ENCODE measurements at regions not wholly inside any gene's neighbourhood (a gene's known extent, or its start where the extent isn't known, plus 50 kb on each side); places are given as distances from the start of the nearest gene placed in this dataset.

- TF ChIP-seq, protein P1, sequence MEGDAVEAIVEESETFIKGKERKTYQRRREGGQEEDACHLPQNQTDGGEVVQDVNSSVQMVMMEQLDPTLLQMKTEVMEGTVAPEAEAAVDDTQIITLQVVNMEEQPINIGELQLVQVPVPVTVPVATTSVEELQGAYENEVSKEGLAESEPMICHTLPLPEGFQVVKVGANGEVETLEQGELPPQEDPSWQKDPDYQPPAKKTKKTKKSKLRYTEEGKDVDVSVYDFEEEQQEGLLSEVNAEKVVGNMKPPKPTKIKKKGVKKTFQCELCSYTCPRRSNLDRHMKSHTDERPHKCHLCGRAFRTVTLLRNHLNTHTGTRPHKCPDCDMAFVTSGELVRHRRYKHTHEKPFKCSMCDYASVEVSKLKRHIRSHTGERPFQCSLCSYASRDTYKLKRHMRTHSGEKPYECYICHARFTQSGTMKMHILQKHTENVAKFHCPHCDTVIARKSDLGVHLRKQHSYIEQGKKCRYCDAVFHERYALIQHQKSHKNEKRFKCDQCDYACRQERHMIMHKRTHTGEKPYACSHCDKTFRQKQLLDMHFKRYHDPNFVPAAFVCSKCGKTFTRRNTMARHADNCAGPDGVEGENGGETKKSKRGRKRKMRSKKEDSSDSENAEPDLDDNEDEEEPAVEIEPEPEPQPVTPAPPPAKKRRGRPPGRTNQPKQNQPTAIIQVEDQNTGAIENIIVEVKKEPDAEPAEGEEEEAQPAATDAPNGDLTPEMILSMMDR (IDR thresholded peaks at IDR 0.05): no peak
- TF ChIP-seq POLR2A (IDR thresholded peaks at IDR 0.05): no peak
Observed at GRCh38 chr21:34260277-34261008, 103.4 kb upstream of the KCNE2 start.

All from uterus (tissue), 2 donors.